ENCODE measurements at regions not wholly inside any gene's neighbourhood (a gene's known extent, or its start where the extent isn't known, plus 50 kb on each side); places are given as distances from the start of the nearest gene placed in this dataset.
"Not testable (repeated sequence)": the region's sequence is repeated elsewhere in the genome, so short reads cannot be mapped to it uniquely, and the experiment has no call there.

DNA sequence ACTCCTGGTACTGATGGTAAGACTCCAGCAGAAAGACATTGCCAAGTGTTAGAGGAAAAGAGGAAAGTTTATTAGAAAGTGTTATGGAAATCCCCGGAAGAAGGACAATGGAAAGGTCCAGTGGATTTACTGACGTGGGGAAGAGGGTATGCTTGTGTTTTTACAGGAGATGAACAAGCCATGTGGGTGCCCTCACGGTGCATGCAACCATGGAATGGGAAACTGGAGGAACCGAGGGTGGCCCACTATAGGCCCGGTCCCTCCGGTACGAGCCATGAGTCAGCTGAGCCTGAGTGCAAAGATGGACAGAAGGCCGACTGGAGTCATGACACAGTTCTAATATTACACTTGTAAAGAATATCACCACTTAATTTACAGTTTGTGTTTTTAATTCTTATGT is 123.3 kb upstream of the ZCCHC13 start:
- in situ Hi-C loops (cut with MboI; ENCODE audit: low sequenced_read_pairs): no loop called here

DNA sequence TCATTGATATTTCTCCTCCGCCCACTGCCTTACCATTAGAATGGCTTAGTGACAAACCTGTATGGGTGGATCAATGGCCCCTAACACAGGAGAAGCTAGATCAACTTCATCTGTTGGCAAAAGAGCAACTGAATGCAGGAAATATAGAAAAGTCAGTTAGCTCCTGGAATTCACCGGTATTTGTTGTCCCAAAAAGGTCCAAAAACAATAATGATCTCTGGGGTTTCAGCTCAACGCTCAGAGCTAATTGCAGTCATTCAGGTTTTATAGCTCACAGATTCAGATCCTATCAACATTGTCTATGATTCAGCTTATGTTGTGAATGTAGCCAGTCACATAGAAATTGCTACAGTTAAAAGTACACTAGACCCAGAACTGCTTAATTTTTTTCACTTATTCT is 124.0 kb upstream of the ZCCHC13 start:
- in situ Hi-C loops (cut with MboI; ENCODE audit: low sequenced_read_pairs): no loop called here

DNA sequence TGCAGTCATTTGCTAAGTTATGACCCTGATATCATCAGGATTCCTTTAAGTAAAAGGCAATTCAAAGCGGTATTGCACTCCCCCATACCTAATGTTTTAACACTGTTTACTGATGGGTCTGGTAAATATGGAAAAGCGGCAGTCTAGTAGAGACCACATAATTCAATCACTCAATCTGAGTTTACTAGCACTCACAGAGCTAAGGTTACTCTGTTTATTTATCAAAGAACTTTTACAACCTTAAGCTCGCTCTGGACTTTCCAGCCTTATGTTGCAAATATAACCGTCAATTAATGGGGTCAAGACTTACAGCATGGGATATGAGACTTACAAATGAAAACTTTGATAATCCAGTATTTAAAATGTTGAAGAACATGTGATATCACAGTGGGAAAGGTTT is 124.5 kb upstream of the ZCCHC13 start:
- in situ Hi-C loops (cut with MboI; ENCODE audit: low sequenced_read_pairs): no loop called here

DNA sequence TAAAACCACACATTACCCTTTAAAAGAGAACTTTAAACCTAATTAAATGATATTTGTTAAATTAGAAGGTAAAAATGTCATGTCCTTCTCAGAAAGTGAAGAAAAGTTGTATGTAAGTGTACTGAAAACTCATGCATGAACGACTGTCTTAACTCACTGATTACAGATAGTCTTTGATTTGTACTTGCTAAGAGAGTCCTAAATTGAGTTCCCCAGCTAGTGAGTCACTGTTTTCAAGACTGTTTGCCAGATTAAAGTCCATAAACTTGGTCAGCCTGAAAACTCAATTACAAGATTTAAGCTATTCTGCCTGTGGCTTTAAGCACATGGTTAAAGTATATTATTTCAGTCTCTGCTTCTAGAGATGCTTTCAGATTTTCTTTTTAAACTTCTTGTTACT is 124.9 kb upstream of the ZCCHC13 start:
- in situ Hi-C loops (cut with MboI; ENCODE audit: low sequenced_read_pairs): no loop called here

DNA sequence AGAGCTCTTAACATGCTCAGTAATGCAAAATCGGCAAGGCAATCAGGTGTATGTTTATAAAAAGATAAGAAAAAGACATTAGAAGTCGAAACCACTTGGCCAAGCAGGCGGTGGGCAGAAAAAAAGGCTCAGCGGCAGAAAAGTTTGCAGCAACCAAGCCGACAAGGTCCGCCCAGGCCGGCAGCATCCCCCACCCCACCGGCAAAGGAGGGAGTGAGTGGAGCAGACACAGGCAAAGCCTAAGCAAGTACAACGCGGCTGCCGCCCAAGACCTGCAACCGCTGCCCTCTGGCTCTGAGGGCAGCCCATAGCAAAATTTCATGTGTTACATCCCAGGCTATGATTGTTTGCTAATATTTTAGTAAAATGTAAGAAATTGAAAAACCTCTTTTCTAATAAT is 125.4 kb upstream of the ZCCHC13 start:
- in situ Hi-C loops (cut with MboI; ENCODE audit: low sequenced_read_pairs): no loop called here

DNA sequence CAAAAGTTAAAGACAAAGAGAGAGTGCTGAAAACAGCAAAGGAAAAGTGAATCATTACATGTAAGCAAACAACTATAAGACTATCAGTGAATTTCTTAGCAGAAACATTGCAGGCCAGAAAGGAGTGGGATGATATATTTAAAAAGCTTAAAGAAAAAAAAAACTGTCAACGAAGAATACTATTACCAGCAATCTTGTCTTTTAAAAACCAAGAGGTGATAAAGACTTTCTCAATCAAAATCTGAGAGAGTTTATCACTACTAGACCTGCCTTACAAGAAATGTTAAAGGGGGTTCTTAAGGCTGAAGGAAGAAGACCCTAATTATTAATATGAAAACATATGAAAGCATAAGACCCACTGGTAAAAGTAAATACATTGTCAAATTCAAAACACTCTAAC is 132.5 kb upstream of the ZCCHC13 start:
- in situ Hi-C loops (cut with MboI; ENCODE audit: low sequenced_read_pairs): no loop called here

DNA sequence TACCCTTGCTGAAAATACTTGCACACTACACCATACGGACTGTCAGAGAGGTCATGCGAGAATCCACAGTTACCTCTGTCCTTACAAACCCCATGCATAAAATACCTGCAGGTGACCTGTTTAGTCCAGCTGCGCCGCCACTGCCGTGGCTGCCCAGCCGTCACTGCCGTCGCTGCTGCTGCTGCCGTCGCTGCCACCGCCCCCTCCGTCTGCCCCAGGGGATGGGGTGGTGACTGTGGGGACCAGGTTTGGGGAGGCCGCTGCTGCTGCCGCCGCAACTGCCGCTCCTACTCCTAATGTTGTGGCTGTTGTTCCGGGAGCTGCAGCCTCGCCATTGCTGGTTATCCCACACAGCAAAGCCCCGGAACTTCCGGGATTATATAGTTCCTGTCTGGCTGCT is 141.8 kb upstream of the ZCCHC13 start:
- in situ Hi-C loops (cut with MboI; ENCODE audit: low sequenced_read_pairs): no loop called here

DNA sequence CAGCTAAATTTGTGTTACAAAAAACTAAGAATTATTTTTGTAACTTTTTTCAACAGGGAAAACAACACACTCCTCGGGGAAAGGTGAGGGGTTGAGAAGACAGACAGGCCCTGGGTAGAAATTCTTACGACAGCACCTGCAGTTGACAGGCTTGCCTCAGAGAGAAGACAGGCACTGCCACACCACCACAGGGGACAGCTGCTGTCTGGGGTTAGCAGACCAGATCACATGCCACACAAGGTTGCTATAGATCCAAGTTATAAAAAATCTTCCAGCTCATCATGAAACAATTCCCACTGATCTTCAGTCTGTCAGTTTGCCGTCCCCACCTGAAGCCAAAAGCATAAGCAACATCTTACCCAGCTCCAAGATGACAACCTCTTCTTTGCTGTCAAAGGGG is 143.2 kb upstream of the ZCCHC13 start:
- in situ Hi-C loops (cut with MboI; ENCODE audit: low sequenced_read_pairs): no loop called here

DNA sequence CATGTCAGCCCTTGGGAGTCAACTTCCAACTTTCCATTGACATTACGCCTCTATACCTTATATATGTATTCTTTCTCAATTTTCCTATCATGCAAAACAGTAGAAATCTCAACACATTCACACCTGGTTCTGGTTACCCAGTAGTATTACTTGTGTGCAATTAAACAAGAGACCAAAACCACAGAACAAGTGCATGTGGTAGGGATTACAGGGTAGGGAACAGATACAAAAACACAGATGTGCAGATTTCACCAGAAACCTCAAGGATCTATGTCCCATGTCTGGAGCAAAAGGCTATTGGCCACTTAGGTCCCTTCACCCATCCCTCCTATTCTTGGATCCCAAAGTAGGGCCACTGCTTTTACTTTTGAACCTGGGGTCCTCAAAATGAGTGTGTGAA is 143.6 kb upstream of the ZCCHC13 start:
- in situ Hi-C loops (cut with MboI; ENCODE audit: low sequenced_read_pairs): no loop called here

DNA sequence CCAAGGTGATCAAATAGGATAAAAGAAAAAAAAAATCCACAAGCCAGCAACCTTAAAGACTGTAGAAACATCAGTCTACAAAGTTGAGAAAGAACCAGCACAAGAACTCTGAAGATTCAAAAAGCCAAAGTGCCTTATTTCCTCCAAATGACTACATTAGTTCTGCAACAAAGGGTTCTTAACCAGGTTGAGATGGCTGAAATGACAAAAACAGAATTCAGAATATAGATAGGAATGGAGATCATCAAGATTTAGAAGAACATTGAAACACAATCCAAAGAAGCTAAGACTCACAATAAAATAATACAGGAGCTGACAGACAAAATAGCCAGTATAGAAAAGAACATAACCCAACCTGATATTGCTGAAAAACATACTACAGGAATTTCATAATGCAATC is 156.5 kb upstream of the ZCCHC13 start:
- in situ Hi-C loops (cut with MboI; ENCODE audit: low sequenced_read_pairs): loop anchor here (25.0 kb wide), 1 partner anchor 285 kb away; the partner anchor contains the start of gene XIST

DNA sequence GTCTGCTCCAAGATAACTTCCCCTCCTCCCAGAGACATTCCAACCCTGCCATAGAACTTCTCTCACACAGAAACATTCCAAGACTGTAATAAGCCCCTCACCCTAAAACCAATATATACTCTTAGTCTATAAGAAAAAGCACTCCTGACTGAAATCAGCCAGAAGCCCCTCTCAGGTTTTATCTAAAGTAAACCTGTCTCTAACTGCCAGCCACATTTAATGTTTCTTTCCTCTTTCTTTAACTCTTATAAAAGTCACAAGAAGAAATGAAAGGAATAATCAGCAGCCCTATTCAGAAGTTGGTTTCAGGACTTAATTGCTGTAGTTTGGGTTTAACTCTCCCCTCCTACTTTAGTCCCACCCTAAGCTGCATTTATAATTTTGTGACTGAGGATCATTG is 165.0 kb upstream of the ZCCHC13 start:
- in situ Hi-C loops (cut with MboI; ENCODE audit: low sequenced_read_pairs): loop anchor here (25.0 kb wide), 1 partner anchor 277 kb away; the partner anchor contains the start of gene XIST

DNA sequence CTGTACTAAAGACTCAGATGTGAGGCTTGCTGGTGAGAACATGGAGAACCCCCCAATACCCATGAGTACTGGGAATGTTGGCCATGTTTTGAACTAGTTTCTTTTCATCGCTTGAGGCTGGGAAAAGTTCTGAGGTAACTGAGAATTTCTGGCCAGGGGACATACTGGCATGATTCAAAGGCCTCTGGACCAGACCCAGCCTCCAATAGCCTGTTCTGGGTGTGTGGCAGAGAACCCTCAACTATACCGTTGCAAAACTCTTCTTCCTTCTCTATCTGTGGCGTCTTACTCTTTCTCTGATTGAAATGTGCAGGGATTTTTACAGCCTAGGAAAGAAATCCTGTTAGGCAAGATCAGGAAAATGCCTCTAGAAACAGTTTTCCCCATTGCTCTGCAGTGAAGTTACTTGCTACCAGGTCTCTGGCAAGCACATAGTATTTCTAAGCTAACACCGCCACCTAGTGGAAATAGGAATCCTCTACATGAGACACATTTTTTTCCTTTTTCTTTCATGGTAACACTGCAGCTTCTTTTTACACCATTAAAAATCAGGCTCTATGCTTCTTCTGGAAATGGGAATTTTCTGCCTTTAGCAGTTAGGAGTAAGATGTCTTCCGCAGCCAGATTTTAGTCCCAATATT is 170.7 kb upstream of the ZCCHC13 start:
- in situ Hi-C loops (cut with MboI; ENCODE audit: low sequenced_read_pairs): loop anchor here (25.0 kb wide), 1 partner anchor 271 kb away; the partner anchor contains the start of gene XIST

DNA sequence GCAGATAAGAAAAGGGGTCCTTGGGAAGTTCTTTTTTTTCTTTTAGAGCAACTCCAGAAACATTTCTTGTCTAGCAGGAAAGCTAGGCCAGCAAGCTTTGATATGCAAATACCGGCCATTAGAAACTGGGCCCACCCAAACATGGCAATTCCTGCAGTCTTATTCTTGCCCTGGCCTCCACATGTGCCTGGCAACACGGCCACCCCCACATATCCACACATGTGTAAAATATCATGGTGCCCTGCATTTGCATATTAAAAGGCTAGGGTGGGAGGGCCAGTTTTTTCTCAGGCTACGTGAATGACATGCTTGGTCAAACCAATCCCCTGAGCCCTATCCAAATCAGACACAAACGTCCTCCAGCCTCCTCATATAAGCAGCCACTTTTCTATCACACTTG is 171.7 kb upstream of the ZCCHC13 start:
- in situ Hi-C loops (cut with MboI; ENCODE audit: low sequenced_read_pairs): loop anchor here (25.0 kb wide), 1 partner anchor 270 kb away; the partner anchor contains the start of gene XIST

DNA sequence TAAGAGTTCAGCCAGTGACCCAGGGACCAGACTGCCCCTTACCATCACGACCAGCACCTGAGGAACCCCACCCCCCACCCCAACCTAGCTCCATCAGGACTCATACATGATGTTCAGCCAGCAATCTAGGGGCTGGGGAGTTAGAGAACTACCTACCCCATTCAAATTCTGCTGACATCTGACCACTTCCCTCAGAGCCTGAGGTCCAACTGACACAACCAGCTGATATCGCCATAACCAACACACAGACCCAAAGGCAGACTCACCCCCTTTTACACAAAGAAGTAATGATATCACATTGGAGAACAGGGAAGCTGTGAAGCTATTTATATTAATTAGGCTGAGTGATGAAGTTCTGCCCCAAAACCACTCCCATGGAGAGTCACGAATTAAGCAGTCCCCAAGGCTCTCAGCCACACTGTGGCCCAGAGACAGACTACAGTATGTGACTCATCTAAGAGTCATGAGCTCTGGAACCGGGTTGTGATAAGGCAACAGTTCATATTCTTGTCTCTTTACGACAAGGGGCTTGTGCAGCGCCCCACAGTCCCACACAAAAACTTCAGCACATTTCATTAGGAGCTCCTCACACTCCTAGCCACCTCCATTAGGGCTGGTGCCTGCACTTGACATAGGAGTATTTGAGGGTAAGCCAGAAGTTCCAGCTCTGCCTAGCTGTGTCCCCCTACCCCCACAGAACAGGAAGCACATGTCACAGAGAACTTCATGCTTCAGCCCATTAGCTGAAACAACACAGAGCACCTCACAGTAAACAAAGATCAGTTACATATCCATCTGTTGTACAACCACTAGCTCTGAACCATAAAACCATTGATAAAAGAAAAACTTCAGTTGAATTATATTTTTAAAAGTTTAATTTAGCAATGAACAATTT is 184.7 kb upstream of the ZCCHC13 start:
- in situ Hi-C loops (cut with MboI; ENCODE audit: low sequenced_read_pairs): no loop called here

DNA sequence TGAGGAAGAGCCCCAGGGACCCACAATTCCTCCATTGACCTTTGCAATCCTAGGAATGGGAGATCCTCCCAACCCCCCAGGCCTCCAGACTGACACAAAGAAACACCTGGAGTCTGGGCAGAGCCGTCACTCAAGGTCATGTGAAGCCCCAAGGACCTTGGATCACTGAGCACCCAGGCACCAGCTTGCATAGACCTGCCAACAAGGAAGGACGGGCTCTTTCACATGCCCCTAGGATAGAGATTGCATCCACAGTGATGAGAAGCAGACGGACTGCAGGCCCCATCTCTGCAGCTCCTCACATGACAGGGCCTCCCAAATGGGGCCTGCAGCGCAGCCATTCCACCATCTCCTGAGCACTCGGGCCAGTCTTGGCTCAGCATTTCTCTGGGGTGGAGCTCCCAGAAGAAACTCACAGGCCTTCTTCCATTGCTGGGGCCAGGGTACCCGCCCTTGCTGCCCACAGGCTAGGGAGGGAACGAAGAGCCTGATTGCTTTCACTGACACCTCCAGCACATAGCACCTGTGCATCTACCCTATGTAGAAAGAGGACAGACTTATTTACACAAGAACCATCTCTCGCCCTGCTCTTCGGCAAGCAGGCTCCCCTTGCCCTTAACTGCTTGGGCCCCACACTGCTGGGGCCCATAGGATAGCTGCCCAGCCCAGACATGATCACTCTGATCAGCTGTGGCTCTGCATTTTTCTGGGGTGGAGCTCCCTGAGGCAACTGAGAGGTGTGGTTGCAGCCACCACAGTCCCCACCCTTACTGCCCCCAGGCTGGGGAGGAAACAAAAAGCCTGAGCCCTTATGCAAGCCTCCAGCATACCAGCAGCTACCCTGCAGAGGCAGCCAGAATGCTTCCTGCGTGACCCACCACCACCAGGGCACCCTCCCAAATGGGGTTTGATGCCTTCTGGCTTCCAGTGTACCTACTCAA is 185.7 kb upstream of the ZCCHC13 start:
- in situ Hi-C loops (cut with MboI; ENCODE audit: low sequenced_read_pairs): no loop called here

DNA sequence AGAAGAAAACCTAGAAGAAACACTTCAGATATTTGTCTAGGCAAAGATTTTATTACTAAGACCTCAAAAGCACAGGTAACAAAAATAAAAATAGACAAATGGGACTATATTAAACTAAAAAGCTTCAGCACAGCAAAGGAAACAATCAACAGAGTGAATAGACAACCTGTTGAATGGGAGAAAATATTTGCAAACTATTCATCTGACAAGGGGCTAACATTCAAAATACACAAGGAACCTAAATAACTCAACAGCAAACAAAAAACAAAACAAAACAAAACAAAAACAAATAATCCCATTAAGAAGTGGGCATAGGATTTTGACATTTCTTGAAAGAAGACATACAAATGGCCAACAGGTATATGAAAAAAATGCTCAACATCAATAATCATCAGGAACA is 192.7 kb upstream of the ZCCHC13 start:
- in situ Hi-C loops (cut with MboI; ENCODE audit: low sequenced_read_pairs): no loop called here

DNA sequence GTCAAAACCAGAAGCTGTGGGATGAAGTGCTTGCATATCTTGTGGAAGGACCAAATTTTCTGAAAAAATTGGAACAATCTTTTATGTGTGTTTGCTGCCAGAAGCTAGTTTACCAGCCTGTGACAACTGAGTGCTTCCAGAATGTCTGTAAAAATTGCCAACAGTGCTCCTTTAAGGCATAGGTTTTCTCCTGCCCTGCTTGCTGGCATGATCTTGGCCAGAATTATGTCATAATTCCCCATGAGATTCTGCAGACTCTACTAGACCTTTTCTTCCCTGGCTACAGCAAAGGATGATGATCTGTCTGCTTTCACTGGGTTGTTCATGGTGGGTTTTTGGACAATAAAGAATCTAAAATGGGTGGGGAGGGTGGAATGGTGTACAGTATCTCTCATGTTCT is 196.3 kb upstream of the ZCCHC13 start:
- in situ Hi-C loops (cut with MboI; ENCODE audit: low sequenced_read_pairs): no loop called here

DNA sequence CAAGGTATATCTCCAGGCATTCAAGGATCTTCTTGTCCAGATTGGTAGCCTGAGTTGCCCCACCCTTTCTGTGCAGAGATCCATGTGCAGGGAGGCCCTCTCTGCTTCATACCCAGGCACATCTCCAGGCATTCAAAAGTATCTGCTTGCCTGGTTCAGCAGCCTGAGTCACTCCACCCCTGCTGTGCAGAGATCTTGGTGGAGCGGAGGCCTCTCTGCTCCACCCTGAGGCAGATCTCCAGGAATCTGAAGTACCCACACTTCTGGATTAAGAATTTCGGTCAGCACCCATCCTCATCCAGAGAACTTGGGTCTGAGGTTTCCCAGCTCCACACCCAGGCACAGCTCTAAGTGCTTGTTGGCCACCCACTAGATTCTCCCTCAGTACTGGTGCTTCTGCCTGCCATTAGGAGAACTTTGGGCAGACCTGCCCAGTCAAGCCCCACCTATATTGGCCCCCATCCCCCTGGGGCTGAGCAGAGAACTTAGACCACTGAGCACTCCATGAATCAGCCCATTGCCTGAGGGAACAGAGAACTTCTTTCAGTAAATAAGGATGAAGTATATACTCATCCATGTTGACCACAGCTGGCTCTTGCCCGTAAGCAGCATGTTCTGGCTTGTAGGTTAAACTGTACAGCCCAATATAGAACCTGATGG is 199.5 kb upstream of the ZCCHC13 start:
- in situ Hi-C loops (cut with MboI; ENCODE audit: low sequenced_read_pairs): no loop called here

DNA sequence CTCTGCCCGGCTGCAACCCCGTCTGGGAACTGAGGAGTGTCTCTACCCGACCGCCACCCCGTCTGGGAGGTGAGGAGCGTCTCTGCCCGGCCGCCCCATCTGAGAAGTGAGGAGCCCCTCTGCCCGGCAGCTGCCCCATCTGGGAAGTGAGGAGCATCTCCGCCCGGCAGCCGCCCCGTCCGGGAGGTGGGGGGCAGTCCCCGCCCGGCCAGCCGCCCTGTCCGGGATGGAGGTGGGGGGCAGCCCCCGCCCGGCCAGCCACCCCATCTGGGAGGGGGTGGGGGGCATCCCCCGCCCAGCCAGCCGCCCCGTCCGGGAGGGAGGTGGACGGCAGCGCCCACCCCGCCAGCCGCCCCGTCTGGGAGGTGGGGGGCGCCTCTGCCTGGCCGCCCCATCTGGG is 205.6 kb upstream of the ZCCHC13 start:
- in situ Hi-C loops (cut with MboI; ENCODE audit: low sequenced_read_pairs): not testable (repeated sequence)

DNA sequence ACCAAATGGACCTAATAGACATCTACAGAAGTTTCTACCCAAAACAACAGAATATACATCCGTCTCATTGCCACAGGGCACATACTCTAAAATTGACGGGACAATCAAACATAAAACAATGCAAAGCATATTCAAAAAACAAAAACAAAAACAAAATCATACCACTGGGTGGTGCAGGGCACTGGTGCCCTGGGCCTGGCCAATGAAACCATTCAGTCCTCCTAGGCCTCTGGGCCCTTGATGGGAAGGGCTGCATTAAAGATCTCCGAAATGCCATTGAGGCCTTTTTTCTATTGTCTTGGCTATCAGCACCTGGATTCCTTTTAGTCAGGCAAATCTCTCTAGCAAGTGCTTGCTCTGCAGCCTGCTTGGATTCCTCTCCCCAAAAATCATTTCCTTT is 213.9 kb upstream of the ZCCHC13 start:
- in situ Hi-C loops (cut with MboI; ENCODE audit: low sequenced_read_pairs): no loop called here
